Peyer's patch (tissue), 4 donors: ENCODE measurements at regions not wholly inside any gene's neighbourhood (a gene's known extent, or its start where the extent isn't known, plus 50 kb on each side); places are given as distances from the start of the nearest gene placed in this dataset.

Experiments used
- DNase-seq, 3 donors: peaks; one replicate each; pipeline ENCODE4 v3.0.0-alpha.2; 2017 to 2019
- H3K27ac ChIP-seq, 4 donors: fragments of 200-600 bp; sonication (generic); one replicate each; pipeline ENCODE4 v1.5.1; 2016 to 2019
- H3K27me3 ChIP-seq, 2 donors: fragments of 200-600 bp; sonication (generic); one replicate each; pipeline ENCODE4 v1.5.1; 2019
- H3K36me3 ChIP-seq, 3 donors: fragments of 200-600 bp; sonication (generic); one replicate each; pipeline ENCODE4 v1.5.1; 2016 to 2019
- H3K4me1 ChIP-seq, 4 donors: fragments of 200-600 bp; sonication (generic); one replicate each; pipeline ENCODE4 v1.5.1; 2016 to 2019
- H3K4me3 ChIP-seq, 4 donors: fragments of 200-600 bp; sonication (generic); 1 replicate in 3 of 4; 2 replicates in 1 of 4; pipeline ENCODE4 v1.5.1; 2016 to 2019; ENCODE audit warnings: mild to moderate bottlenecking in 1 of 4
- H3K9me3 ChIP-seq, 4 donors: fragments of 200-600 bp; sonication (generic); one replicate each; pipeline ENCODE4 v1.5.1; 2016 to 2019; ENCODE audit warnings: mild to moderate bottlenecking in 1 of 4
- CTCF ChIP-seq, 6 experiments: fragments of 450-650 bp in 4 of 6; fragments of 200-600 bp in 2 of 6; sonication (generic) in 1 of 6; IDR thresholded peaks; one replicate each; pipeline ENCODE4 v1.5.1; 2017 to 2019; ENCODE audit warnings: antibody characterized with exemption in 6 of 6, mild to moderate bottlenecking in 3 of 6, moderate library complexity in 1 of 6
- POLR2A ChIP-seq, 2 donors: fragments of 450-650 bp; IDR thresholded peaks; one replicate each; pipeline ENCODE4 v1.5.1; 2017; ENCODE audit warnings: antibody characterized with exemption in 2 of 2, mild to moderate bottlenecking in 2 of 2, moderate library complexity in 2 of 2

GRCh38 chr1:112272101-112272772, 123.8 kb upstream of the CTTNBP2NL start:
- Histone ChIP-seq H3K4me1 (no peaks in the 10 kb centered on the region), H3K4me3 (no peak overlapping the region), H3K27ac (no peak overlapping the region), H3K36me3 (no peaks in the 10 kb centered on the region), H3K9me3 (no peaks in the 10 kb centered on the region), H3K27me3 (no peaks in the 10 kb centered on the region)
- TF ChIP-seq CTCF (IDR thresholded peaks at IDR 0.05) (no peak), POLR2A (IDR thresholded peaks at IDR 0.05) (no peak)
- DNase-seq: no peak

DNA sequence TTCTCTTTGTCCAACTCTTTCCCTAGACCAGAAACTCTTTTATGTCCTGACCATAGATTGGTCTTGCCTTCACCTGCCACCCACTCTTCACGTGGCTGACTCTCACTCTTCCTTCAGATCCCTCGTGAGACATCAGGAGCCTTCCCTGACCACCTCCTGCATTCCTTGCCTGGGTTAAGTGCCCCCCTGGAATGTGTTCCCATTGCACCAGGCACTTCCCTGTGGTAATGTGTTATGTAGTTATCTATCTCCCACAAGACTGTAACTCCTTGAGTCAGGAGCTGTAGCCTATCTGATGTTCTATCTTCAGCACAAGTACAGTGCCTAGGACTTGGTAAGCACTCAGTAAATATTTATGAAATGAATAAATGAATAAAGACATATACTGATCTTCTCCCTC, 111.2 kb upstream of the CTTNBP2NL start:
- Histone ChIP-seq H3K27ac (no peak overlapping the region), H3K9me3 (no peaks in the 10 kb centered on the region), H3K4me3 (no peak overlapping the region), H3K36me3 (no peaks in the 10 kb centered on the region), H3K27me3 (no peaks in the 10 kb centered on the region), H3K4me1 (no peaks in the 10 kb centered on the region)
- no peak for DNase-seq
- TF ChIP-seq CTCF (IDR thresholded peaks at IDR 0.05) (no peak), POLR2A (IDR thresholded peaks at IDR 0.05) (no peak)

DNA sequence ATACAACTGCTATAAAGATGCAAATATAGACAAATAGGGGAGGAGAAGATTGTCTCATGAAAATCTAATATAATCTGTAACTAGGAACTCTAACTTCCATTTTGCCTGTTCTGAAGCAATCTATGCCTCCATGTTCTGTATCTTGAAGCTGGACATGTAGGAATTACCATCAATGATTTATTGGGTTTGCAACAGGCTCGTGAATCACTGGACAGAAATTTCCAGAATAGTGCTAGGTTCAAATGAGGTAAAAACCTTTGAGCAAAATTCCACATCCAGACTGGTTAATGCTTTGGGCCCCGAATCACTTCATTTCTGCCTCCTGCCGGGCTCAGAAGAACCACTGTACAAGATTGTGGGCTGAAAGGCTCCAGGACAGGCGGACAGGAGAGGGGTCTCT, 110.7 kb upstream of the CTTNBP2NL start:
- H3K4me1 ChIP-seq: no peaks in the 10 kb centered on the region
- no peak for DNase-seq
- no peaks in the 10 kb centered on the region for H3K9me3 ChIP-seq
- TF ChIP-seq POLR2A (IDR thresholded peaks at IDR 0.05): no peak
- TF ChIP-seq CTCF (IDR thresholded peaks at IDR 0.05): no peak
- no peak overlapping the region for H3K4me3 ChIP-seq
- no peaks in the 10 kb centered on the region for H3K27me3 ChIP-seq
- H3K27ac ChIP-seq: no peak overlapping the region
- no peaks in the 10 kb centered on the region for H3K36me3 ChIP-seq

DNA sequence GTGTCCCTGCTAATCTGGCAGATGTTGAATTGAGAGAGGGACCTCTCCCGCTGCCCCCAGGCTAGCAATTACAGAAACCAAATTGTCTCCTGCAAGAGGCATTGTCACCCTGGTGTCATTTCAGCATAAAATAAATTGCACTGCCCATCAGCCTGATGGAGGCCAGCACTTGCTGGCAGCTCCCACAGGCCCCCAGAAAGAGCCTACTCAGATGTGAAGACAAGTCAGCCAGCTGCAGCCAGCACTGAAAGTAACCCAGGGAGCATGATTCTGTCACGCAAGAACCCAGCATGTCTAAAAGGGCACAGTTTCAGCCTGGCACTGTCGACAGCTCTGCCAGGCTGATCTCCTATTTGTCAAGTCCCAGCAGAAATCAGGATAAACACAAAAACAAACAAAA, 110.3 kb upstream of the CTTNBP2NL start:
- no peak for DNase-seq
- no peaks in the 10 kb centered on the region for H3K4me1 ChIP-seq
- TF ChIP-seq CTCF (IDR thresholded peaks at IDR 0.05) (no peak), POLR2A (IDR thresholded peaks at IDR 0.05) (no peak)

DNA sequence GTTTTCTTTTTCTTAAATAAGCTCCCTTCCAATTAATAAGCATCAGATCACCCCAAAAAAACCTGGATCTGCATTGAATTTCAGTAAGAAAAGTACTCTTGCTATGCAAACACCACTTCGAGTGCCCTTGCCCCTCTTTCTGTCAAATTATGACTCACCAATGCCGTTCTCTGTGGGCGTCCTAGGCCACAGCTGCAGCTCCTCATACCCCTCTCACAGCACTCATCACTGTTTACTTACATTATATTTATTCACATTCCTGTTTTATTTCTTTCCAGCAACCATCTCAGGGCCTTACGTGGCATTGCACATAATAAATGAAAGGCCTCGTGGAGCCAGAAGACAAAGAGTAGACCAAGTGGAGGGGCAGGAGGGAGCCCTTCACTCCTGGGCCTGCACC, 99.1 kb upstream of the CTTNBP2NL start:
- Histone ChIP-seq H3K4me3 (no peak overlapping the region), H3K27me3 (no peaks in the 10 kb centered on the region), H3K9me3 (no peaks in the 10 kb centered on the region), H3K27ac (no peak overlapping the region), H3K4me1 (no peaks in the 10 kb centered on the region), H3K36me3 (no peaks in the 10 kb centered on the region)
- DNase-seq: no peak
- TF ChIP-seq CTCF (IDR thresholded peaks at IDR 0.05): no peak
- TF ChIP-seq POLR2A (IDR thresholded peaks at IDR 0.05): no peak

More for the DNA sequence above, 110.3 kb upstream of the CTTNBP2NL start:
- Histone ChIP-seq H3K9me3 (no peaks in the 10 kb centered on the region), H3K27me3 (no peaks in the 10 kb centered on the region), H3K27ac (no peak overlapping the region), H3K36me3 (no peaks in the 10 kb centered on the region), H3K4me3 (no peak overlapping the region)

- no peak overlapping the region for H3K4me3 ChIP-seq
- H3K36me3 ChIP-seq: no peaks in the 10 kb centered on the region
- H3K27ac ChIP-seq: no peak overlapping the region
- DNase-seq: no peak
- TF ChIP-seq CTCF (IDR thresholded peaks at IDR 0.05) (no peak), POLR2A (IDR thresholded peaks at IDR 0.05) (no peak)
- H3K27me3 ChIP-seq: no peaks in the 10 kb centered on the region
- no peaks in the 10 kb centered on the region for H3K4me1 ChIP-seq
- no peaks in the 10 kb centered on the region for H3K9me3 ChIP-seq
Observed at GRCh38 chr1:112297536-112297935, 98.5 kb upstream of the CTTNBP2NL start.
